IMR-90 (cell line): ENCODE measurements at regions not wholly inside any gene's neighbourhood (a gene's known extent, or its start where the extent isn't known, plus 50 kb on each side); places are given as distances from the start of the nearest gene placed in this dataset.

Experiments
- CEBPB ChIP-seq: IDR thresholded peaks from 2 replicates; pipeline ENCODE4 v1.6.1; 2012; ENCODE audit warnings: low read depth, low read length, improper control_type of control experiment
- FOS ChIP-seq: fragments of 150-350 bp; IDR thresholded peaks from 2 replicates; pipeline ENCODE4 v1.6.1; 2016; ENCODE audit warnings: low read depth, low read length
- MAZ ChIP-seq: IDR thresholded peaks from 2 replicates; pipeline ENCODE4 v1.6.1; 2012; ENCODE audit warnings: low read depth, mild to moderate bottlenecking, low read length, improper control_type of control experiment, moderate library complexity, borderline replicate concordance
- MXI1 ChIP-seq: IDR thresholded peaks from 2 replicates; pipeline ENCODE4 v1.6.1; 2012; ENCODE audit warnings: low read depth, mild to moderate bottlenecking, low read length, moderate library complexity, borderline replicate concordance
- POLR2A ChIP-seq: IDR thresholded peaks from 2 replicates; pipeline ENCODE4 v1.6.1; 2012; ENCODE audit warnings: mild to moderate bottlenecking, low read depth, low read length
- RAD21 ChIP-seq: IDR thresholded peaks from 2 replicates; pipeline ENCODE4 v1.6.1; 2012; ENCODE audit warnings: low read length, improper control_type of control experiment
- SMC3 ChIP-seq: fragments of 150-350 bp; IDR thresholded peaks from 2 replicates; pipeline ENCODE4 v1.6.1; 2016; ENCODE audit warnings: low read depth, mild to moderate bottlenecking, antibody characterized with exemption, low read length, moderate library complexity
- USF2 ChIP-seq: fragments of 150-350 bp; IDR thresholded peaks from 2 replicates; pipeline ENCODE4 v1.6.1; 2017; ENCODE audit warnings: mild to moderate bottlenecking, antibody characterized with exemption, low read length, low read depth
- TF ChIP-seq, protein P1 (sequence below): conservative IDR thresholded peaks from 2 replicates; pipeline ENCODE4 v1.5.1; 2012; ENCODE audit warnings: mild to moderate bottlenecking, low read depth, low read length, improper control_type of control experiment

- TF ChIP-seq POLR2A, result no peak
- TF ChIP-seq, protein P1, sequence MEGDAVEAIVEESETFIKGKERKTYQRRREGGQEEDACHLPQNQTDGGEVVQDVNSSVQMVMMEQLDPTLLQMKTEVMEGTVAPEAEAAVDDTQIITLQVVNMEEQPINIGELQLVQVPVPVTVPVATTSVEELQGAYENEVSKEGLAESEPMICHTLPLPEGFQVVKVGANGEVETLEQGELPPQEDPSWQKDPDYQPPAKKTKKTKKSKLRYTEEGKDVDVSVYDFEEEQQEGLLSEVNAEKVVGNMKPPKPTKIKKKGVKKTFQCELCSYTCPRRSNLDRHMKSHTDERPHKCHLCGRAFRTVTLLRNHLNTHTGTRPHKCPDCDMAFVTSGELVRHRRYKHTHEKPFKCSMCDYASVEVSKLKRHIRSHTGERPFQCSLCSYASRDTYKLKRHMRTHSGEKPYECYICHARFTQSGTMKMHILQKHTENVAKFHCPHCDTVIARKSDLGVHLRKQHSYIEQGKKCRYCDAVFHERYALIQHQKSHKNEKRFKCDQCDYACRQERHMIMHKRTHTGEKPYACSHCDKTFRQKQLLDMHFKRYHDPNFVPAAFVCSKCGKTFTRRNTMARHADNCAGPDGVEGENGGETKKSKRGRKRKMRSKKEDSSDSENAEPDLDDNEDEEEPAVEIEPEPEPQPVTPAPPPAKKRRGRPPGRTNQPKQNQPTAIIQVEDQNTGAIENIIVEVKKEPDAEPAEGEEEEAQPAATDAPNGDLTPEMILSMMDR, result no peak
- no peak for TF ChIP-seq SMC3
- no peak for TF ChIP-seq USF2
- TF ChIP-seq CEBPB, result no peak
- TF ChIP-seq MXI1, result no peak
- TF ChIP-seq FOS, result no peak
- TF ChIP-seq RAD21, result no peak
- no peak for TF ChIP-seq MAZ
These were observed 701.7 kb downstream of the SEMA5A start for GRCh38 chr5:8844206-8844605.
